ENCODE measurements at regions not wholly inside any gene's neighbourhood (a gene's known extent, or its start where the extent isn't known, plus 50 kb on each side); places are given as distances from the start of the nearest gene placed in this dataset.

DNA sequence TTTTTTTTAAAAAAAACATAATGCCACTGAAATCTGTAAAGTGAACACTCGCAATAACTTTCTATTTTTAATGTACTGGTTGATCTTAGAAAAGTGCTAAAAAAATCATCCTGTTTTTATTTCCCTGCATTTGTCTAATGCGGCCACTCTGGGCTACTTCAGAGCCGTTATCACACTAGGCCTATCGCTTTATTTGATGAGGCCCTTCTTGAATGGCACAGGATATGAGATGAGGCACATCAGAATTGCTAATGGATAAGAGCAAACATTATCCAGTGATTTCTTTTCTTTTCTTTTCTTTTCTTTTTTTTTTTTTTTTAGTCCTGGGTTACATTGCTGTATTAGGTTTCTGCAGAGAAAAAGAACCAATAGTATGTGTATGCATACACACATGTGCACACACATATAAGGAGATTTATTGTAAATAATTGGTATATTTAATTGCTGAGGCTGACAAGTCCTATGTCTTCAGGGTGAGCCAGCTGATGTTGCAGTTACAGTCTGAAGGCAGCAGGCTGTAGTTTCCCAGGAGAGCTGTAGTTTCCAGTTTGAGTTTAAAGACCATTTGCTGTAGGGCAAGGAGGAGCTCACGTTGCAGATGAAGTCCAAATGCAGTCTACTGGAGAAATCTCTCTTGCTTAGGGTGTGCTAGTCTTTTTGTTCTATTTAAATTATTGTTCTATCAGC is 391.7 kb downstream of the MED10 start:
- no peak overlapping the region for H3K4me3 ChIP-seq (ENCODE audit: low read depth, low read length)
- no peak for TF ChIP-seq POLR2A (IDR thresholded peaks at IDR 0.05; ENCODE audit: extremely low read depth, insufficient read length)
- DNase-seq (ENCODE audit: low read depth) = no peak

DNA sequence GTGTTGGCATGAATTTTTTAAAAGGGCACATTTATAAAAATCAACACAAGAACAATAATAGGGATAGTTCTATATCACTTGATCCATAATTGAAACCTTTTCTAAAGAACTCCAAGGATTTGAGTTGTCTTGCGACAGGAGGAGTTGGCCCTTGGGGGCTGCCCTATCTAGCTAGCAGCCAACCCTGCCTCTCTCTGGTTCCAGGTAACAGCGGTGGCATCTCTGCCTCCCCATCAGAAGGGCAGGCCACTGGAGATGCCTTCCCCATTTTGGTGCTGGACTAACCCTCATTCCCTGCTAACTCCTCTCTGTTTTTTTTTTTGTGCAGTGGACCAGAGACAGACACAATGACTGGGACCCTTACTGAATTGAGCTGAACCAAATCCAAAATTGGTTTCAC is 393.0 kb downstream of the MED10 start:
- H3K4me3 ChIP-seq (ENCODE audit: low read depth, low read length) = no peak overlapping the region
- TF ChIP-seq POLR2A (IDR thresholded peaks at IDR 0.05; ENCODE audit: extremely low read depth, insufficient read length) (no peak), MYC (IDR thresholded peaks at IDR 0.05; ENCODE audit: low read depth, low read length) (no peak)
- TF ChIP-seq, protein P1, sequence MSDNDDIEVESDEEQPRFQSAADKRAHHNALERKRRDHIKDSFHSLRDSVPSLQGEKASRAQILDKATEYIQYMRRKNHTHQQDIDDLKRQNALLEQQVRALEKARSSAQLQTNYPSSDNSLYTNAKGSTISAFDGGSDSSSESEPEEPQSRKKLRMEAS (IDR thresholded peaks at IDR 0.05; ENCODE audit: low read depth, low read length) = no peak
- TF ChIP-seq, protein P2, sequence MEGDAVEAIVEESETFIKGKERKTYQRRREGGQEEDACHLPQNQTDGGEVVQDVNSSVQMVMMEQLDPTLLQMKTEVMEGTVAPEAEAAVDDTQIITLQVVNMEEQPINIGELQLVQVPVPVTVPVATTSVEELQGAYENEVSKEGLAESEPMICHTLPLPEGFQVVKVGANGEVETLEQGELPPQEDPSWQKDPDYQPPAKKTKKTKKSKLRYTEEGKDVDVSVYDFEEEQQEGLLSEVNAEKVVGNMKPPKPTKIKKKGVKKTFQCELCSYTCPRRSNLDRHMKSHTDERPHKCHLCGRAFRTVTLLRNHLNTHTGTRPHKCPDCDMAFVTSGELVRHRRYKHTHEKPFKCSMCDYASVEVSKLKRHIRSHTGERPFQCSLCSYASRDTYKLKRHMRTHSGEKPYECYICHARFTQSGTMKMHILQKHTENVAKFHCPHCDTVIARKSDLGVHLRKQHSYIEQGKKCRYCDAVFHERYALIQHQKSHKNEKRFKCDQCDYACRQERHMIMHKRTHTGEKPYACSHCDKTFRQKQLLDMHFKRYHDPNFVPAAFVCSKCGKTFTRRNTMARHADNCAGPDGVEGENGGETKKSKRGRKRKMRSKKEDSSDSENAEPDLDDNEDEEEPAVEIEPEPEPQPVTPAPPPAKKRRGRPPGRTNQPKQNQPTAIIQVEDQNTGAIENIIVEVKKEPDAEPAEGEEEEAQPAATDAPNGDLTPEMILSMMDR (IDR thresholded peaks at IDR 0.05; ENCODE audit: low read depth, low read length) = no peak
- DNase-seq (ENCODE audit: low read depth) = no peak

DNA sequence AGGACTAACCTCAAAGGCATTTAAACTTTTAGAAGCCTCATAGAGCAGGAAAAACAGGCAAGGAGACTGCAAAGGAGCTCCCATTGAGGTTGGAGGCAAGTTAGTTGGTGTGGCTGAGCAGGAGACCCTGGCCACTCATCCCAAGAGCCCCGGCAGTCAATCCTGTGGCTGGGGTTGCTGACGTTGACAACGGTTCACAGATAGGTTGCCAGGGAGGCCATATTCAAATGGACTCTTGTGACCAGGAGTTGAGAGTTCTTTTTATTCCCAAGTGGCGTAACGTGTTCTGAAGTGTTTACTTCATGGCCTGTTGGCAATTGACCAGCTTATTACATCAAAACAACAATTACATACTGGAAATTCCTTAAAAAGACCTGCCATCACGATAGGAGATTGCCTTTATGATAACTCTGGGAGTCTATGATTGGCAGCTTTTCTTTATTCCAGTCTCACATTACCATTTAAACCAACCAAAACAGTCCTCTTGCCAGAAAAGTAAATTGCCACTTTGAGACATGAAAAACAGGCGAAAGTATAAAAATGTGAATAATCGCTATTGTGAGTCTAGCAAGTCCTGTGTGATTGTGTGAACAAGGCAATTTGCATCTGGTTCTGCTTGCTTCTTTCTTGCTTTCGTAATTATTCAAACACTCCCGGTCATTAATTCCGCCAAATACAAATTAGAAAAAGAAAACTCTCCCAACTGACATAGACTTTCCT is 394.9 kb downstream of the MED10 start:
- no peak overlapping the region for H3K4me3 ChIP-seq (ENCODE audit: low read depth, low read length)
- no peak for DNase-seq (ENCODE audit: low read depth)
- TF ChIP-seq, protein P1 (IDR thresholded peaks at IDR 0.05; ENCODE audit: low read depth, low read length) = no peak
- TF ChIP-seq, protein P2 (IDR thresholded peaks at IDR 0.05; ENCODE audit: low read depth, low read length) = no peak
- TF ChIP-seq MYC (IDR thresholded peaks at IDR 0.05; ENCODE audit: low read depth, low read length) (no peak), POLR2A (IDR thresholded peaks at IDR 0.05; ENCODE audit: extremely low read depth, insufficient read length) (no peak)

DNA sequence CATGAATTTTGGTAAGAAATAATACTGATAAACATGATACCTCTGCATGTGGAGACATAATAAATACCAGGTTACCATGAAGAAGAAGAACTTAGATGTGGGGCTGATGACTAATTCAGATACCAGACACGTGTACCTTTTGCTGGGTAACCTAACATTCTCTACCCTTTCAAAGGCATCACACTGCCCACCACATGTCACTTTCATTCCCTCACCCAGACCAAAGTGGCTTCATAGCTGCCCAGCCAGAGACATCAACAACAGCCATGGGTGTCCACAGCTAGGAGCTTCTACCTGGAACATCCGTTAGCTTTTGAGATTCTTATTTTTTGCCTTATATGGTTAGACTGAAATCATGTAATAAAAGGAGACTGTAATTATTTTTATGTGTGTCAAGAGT is 396.8 kb downstream of the MED10 start:
- DNase-seq (ENCODE audit: low read depth) = no peak
- TF ChIP-seq, protein P2 (IDR thresholded peaks at IDR 0.05; ENCODE audit: low read depth, low read length) = no peak
- TF ChIP-seq, protein P1 (IDR thresholded peaks at IDR 0.05; ENCODE audit: low read depth, low read length) = no peak
- TF ChIP-seq MYC (IDR thresholded peaks at IDR 0.05; ENCODE audit: low read depth, low read length) (no peak), POLR2A (IDR thresholded peaks at IDR 0.05; ENCODE audit: extremely low read depth, insufficient read length) (no peak)
- no peak overlapping the region for H3K4me3 ChIP-seq (ENCODE audit: low read depth, low read length)

DNA sequence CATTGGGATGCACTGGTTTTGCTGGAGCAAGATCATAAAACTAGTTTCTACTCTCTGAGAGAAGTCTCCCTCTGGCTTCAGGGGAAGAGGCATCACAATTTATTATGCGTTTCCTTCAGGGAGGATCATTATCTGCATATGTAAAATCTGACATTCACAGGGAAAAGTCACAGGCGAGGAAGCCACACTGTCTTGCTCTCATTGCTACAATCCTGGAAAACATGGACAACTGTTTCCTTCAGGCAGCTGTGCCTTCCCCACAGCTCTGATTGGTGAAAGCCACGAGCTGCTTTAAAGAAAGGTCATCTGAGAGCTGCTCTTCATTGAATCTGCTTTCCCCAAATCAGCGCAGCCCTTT is 397.8 kb downstream of the MED10 start:
- no peak overlapping the region for H3K4me3 ChIP-seq (ENCODE audit: low read depth, low read length)
- TF ChIP-seq, protein P2 (IDR thresholded peaks at IDR 0.05; ENCODE audit: low read depth, low read length) = no peak
- TF ChIP-seq, protein P1 (IDR thresholded peaks at IDR 0.05; ENCODE audit: low read depth, low read length) = no peak
- TF ChIP-seq MYC (IDR thresholded peaks at IDR 0.05; ENCODE audit: low read depth, low read length) (no peak), POLR2A (IDR thresholded peaks at IDR 0.05; ENCODE audit: extremely low read depth, insufficient read length) (no peak)
- DNase-seq (ENCODE audit: low read depth) = no peak

DNA sequence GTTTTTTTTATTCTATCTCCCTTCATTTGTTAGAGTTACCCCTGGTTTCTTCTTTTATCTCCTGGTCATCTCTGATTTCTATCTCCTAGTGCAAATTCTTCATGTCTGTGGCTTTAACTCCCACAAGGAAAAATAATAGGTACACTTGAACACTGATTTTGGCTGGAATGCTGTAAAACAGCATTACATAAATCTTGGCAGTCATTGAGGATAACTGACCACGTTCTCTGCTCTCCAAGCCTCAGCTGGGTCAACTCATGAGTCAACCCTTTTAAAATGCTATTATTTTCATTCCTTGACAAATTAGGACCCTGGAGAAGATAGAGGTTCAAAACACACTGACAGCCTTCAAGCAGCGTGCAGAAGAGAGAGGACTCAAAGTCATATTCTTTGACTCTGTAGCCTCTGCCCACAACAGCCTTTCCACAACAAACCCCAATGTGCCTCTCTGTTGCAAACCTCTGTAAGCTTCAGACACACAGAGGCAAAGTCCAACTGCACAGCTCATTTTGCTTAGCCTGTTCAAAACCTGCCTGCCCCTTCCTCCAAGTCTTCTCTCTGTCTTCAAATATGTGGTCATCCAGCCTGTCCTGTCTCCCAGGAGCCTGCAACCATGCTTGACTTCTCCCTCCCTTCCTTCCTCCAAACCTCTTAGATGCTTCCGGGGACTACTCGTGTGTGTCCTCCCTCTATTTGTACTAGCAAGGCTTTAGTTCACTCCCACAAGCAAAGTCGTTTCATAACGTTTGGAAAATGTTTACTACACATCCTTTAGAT is 398.4 kb downstream of the MED10 start:
- no peak for DNase-seq (ENCODE audit: low read depth)
- H3K4me3 ChIP-seq (ENCODE audit: low read depth, low read length) = no peak overlapping the region
- TF ChIP-seq MYC (IDR thresholded peaks at IDR 0.05; ENCODE audit: low read depth, low read length) (no peak), POLR2A (IDR thresholded peaks at IDR 0.05; ENCODE audit: extremely low read depth, insufficient read length) (no peak)
- TF ChIP-seq, protein P1 (IDR thresholded peaks at IDR 0.05; ENCODE audit: low read depth, low read length) = no peak
- TF ChIP-seq, protein P2 (IDR thresholded peaks at IDR 0.05; ENCODE audit: low read depth, low read length) = no peak

Data from NB4 (cell line).